ENCODE measurements at regions not wholly inside any gene's neighbourhood (a gene's known extent, or its start where the extent isn't known, plus 50 kb on each side); places are given as distances from the start of the nearest gene placed in this dataset.
"Not testable (repeated sequence)": the region's sequence is repeated elsewhere in the genome, so short reads cannot be mapped to it uniquely, and the experiment has no call there.

DNA sequence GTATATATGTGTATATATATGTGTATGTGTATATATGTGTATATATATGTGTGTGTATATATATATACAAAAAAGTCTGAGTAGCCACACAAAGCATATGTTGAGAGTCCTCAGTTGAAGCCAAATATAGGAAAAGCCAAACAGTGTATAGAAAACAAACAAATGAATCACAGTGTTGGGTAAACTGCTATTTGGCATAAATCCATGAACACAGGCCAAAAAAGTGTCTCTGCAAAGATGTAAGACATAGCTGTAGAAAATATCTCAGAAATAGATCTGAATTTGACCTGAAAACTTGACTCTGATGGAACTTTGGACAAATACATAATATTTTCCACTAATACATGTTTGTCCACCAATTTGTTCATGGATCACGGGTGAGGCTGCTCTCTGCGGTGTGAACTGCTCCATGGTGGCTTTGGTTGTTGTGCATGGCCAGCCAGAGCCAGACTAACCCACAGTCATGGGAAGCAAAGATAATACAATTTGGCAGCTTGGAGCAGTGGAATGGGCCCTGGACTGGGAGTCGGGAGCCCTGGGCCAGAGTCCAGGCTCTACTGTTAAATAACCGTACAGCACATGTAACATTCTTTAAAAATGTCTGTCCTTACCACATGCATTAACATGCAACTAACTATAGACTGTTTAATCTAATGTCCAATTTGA lies 76.9 kb upstream of the EED start:
- no peak for DNase-seq (ENCODE audit: low spot score)

DNA sequence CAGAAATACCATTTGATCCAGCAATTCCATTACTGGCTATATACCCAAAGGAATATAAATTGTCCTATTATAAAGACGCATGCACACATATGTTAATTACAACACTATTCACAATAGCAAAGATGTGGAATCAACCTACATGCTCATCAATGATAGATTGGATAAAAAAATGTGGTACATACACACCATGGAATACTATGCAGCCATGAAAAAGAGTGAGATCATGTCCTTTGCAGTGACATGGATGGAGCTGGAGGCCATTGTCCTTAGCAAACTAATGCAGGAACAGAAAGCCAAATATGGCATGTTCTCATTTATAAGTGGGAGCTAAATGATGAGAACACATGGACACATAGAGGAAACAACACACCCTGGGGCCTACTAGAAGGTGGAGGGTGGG lies 78.3 kb upstream of the EED start:
- not testable (repeated sequence) for DNase-seq (ENCODE audit: low spot score)

DNA sequence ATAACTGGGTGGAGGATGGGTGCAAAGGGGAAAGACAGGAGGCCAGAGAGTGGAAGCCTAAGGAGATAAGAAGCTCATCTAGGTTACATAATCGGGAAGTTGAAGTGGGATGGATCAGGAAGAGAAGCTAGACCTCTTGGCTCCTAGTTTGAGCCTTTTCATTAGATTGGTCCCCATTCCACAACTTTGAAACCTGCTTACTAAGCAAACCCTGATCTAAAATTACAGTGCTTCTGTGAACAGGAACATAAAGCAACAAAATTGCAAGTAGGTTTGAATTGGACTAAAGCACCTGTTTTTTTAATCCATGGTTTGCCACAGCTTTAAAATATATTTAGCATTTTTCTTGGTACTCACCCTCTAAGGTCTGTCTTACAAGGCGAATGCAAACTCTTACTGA lies 80.4 kb upstream of the EED start:
- DNase-seq (ENCODE audit: low spot score) = no peak

DNA sequence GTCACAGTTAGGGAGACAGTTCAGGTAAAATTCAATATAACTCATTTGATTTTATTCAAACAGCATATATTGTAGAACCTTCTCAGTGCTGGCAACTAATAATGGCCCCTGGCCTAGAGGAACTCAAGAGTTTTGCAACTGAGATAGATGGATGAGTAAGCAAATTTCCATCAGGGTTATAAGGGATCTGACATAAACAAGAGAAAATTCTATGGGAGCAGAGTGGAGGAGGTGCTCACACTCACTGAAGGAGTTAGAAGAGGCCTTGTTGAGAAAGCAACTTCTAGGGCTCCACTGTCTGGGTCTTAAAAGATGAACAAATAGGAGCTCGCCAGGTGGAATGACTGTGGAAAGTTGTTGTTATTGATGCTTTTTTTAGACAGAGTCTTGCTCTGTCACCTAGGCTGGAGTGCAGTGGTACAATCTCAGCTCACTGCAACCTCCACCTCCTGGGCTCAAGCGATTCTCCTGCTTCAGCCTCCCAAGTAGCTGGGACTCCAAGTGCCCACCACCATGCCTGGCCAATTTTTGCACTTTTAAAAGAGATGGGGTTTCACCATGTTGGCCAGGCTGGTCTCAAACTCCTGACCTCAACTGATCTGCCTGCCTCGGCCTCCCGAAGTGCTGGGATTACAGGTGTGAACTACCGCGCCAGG lies 81.2 kb upstream of the EED start:
- not testable (repeated sequence) for DNase-seq (ENCODE audit: low spot score)

DNA sequence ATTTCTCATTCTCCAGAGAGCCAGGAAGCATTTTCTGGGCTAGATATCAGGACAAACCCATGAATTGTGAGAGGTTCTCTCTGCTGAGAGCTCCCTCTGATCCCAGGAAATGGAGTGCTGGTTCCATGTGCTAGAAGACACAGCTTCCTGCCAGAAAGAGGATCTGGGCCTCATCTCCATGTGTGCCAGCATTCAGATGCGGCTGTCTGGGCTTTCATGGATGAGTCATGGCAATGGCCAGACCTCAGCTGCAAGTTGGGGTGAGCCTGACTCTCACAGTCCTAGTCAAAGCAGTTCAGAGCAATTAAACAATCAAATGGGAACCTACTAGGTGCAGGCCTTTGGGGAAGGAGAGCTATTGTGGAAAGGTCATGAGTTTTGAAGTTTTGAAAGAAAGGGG lies 82.3 kb upstream of the EED start:
- DNase-seq (ENCODE audit: low spot score) = no peak

DNA sequence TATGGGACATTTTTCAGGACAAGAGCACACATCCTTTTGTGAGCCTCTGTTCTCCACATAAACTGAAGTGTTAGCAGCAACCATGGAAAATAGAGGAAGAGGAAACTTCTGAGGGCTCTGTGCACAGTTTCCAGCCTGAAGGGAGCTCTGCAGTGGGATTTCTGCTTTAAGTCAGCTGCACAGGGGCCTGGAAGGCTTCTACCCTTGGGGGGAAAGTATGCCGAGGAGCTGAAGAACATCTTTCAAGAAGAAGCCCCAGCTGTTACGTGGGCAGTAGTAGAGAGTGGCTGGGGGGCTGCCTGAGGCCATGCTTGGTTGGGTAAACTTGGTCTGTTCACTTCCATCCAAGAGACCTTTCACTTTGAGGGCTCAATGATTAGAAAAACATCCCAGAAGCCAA lies 82.7 kb upstream of the EED start:
- no peak for DNase-seq (ENCODE audit: low spot score)

DNA sequence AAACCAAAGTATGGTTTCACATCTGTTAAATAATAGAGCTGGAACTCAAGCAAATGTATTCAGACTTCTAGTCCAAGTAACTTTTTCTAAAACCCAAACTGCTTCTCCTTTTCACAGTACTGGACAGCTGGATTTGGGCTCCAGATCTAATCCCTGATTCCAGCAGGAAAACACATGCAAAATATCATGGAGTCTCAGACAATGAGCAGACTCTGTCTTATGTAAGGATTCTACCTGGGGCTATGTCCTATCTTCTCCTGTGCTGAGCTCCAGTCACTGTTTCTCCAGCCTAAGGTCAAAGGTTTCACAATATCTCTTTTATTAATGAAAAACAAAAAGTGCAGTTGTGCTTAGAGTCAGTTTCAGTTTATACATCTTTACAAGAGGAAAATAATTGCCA lies 83.2 kb upstream of the EED start:
- DNase-seq (ENCODE audit: low spot score) = no peak

DNA sequence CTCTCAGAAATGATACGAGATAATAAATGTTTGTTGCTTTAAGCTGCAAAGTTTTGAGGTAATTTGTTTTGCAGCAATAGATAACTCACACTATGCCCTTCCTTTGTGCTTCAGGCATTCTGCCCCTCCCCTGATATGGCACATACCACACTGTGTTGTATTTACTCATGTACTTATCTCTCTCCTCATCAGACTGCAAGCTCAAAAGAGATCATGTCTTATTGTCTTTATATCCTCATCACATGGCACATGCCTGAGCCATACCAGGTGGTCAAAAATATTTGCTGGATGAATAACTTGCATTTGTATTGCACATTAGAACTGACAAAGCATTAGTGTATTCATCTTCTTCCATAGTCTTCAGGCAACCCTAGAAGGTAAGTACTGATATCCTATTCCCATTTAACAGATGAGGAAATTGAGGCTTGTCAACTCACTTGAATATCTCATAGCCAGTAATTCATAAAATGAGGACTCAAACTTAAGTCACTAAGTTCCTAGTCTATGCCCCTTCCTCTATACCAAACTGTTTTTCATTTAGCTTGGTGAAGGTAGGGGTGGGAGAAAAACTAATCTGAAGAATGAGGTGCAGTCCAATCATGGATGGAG lies 83.9 kb upstream of the EED start:
- DNase-seq (ENCODE audit: low spot score) = no peak

DNA sequence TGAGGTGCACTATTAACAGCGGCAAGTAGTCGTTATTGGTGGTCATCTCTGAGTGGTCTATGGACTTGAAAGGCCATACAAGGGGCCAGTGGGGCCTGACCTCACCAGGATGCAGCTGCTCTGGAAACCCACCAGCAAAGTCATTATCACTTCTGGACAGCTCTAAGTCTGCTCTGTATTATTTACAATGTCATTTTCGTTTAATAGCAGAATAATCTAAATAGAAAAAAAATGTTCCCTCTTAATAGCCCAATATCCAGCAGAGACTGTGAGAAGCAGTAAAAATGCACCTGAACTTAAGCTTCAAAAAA lies 85.0 kb upstream of the EED start:
- DNase-seq (ENCODE audit: low spot score) = no peak

DNA sequence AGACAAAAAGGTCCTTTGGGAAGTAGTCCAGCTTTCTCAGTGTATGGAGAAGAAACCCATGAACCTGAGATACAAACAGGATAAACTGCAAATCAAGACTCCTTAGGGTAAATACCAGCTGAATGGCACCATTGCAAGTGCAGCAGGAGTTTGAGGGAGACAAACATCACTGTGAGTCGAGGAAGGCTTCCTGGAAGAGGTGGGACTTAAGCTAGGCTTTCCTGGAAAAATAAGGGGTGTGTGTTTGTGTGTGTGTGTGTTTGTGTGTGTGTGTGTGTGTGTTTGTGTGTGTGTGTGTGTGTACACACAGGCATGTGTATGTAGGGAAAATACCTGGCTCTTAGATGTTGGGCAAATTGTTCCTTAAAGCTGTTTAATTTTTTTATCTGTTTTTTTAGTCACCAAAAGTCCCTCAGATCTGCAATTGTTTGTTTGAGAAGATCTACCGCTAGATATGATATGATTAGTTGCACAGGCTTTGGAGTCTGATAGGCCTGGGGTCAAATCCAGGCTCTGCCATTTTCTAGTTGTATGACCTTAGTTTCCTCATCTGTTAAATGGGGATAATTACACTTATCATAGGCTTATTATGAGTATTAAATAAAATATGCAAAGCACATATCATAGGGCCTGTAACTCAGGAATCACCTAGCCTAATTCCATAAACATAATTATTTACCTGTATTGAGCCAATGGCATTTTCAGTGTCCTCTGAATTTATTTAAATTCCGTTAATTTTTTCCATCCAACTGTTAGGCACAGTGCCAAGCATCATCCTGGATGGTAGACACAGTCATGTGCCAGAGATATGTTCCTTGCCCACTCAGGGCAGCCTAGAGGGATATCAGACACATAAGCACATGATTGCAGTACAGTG lies 85.6 kb upstream of the EED start:
- no peak for DNase-seq (ENCODE audit: low spot score)

DNA sequence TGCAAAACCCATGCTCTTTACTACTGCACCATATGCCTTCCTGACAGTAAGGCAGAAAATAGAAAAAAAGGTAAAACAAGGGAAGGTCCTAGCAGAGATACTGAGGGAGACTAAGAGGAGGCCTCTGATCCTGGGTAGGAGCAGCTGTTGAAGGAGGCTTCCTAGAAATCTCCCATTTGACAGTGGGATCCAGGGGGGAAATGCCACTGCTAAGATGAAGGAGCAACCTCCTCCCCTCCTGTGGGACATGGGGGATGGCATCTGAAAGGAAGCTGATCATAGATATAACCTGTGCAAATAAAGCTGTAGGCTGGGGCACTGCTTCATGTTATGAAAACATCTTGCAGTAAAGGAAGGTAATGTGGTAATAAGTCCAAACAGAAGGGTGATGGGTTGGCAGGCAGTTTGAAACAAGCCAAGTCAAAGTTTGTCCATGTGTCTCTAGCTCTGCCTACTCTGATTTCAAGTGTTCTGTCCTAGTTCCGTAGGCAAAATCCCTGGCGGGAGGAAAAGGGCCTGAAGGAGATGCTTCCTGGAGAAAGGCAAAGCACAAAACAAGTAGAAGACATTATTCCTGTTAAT lies 86.7 kb upstream of the EED start:
- DNase-seq (ENCODE audit: low spot score) = no peak

DNA sequence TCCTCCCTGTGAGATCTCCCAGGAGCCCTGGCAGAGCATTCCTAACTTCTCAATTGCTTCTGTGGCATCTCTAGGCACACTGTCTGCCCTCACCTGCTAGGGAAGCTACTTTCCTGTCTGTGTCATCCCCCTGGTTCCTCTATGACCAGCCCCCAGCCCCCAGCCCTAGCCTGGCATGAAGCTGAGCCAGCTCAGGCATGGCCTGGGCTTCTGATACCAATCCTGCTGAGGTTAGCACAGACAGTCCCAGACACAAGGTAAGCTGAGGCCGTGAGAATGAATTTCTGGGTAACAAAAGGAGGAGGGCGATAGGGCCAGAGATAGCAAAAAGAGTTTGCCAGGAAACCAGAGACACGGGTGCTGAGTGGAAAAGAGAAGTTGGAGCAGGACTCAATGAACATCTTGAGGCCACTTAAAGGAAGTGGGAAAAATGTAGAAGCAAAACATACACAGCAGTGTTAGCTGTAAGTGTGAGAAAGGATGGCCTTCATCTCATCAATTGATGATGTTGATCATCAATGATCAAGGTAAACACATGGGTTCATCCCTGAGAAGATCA lies 87.6 kb upstream of the PICALM start:
- DNase-seq (ENCODE audit: low spot score) = no peak

DNA sequence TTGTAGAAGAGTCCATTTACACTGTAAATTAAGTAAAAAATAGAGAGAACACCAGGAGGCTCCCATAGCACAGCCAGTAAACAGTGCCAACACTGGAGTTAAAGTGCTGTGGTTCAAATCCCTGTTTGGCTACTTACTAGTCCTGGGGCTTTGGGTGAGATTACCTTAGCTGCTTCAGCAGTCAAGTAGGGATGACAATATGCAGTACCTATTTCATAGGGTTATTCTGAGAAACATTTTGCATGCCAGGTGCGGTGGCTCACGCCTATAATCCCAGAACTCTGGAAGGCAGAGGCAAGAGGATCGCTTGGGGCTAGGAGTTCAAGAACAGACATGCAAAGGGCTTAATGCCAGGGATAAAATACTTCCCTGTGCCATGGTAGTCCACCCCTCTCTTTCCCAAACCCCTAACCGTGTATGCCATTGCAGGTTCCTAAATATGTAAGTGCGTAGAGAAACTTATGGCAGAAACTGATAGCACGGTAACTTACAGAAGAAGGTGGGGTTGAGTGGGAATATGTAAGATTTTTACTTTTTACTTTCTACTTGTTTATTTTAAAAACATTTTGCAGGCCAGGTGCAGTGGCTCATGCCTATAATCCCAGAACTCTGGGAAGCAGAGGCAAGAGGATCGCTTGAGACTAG lies 86.4 kb upstream of the PICALM start:
- no peak for DNase-seq (ENCODE audit: low spot score)

DNA sequence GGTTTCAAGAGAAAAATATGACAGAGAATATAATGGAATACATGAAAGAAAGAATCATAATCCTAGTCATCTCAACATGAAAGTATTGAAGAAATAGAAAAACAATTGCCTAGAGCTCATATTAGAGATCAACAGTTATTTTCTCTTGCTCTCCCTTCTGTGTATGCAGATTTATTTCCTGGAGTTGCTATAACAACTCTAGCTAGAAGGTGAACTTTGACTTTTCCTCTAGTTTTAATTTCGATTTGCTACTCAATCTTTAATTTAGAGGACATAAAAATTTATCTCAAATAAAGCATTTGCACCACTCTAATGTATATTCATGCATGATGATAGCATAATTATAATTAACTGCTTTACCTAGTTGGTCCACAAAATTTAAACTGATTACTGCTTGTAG lies 84.6 kb upstream of the PICALM start:
- no peak for DNase-seq (ENCODE audit: low spot score)

DNA sequence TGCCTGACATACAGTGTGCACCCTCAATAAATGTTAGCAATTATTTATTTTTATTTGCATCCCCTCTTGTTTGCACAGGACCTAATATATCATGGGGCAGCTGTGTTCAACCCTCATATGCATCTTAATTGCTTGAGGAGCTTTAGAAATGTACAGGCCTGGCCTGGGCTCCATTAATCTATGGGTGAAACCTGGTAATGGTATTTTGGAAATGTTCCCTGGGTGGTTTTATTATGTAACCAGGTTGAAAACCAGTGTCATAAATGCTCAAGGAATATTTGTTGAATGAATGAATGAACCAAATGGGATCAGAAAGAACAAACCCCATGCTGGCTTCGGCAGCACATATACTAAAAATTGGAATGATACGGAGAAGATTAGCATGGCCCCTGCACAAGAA lies 84.0 kb upstream of the PICALM start:
- no peak for DNase-seq (ENCODE audit: low spot score)

DNA sequence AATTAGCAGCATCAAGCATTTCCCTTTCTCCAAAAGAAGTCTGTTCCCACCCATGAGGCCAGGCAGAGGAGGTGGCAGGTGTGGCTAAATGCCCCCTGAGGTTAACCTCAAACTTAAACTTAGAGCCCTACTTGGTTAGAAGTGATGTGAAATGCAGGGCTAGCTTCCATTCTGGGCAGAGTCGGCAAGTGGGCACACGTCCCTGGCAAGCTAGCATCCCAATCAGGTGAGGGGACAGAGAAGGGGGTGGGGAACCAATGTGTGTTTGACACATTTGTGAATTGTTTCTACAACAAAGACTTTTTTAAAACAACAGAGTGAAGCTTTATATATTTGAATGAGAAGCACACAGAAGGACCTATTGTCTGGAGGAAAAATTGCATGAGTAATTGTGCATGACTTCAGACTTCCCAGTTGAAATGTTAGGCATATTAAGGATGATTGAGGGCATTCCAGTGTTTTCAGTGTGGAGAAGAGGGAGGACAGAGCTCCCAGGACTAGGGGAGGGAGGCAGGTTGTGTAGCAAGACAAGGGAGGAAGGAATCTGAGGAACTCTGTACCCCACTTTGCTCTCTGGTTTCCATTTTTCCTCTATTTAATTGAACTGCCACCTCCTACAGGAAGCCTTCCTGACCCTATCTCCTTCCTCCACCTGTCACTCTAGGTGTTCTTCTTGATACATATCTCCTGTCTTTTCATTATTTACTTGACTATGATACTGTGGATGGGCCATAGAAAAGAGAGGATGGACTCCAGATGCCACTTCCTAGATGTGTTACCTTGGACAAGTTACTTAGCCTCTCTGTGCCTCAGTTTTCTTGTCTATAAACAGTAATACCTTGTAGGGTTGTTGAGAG lies 83.3 kb upstream of the PICALM start:
- DNase-seq (ENCODE audit: low spot score) = no peak

DNA sequence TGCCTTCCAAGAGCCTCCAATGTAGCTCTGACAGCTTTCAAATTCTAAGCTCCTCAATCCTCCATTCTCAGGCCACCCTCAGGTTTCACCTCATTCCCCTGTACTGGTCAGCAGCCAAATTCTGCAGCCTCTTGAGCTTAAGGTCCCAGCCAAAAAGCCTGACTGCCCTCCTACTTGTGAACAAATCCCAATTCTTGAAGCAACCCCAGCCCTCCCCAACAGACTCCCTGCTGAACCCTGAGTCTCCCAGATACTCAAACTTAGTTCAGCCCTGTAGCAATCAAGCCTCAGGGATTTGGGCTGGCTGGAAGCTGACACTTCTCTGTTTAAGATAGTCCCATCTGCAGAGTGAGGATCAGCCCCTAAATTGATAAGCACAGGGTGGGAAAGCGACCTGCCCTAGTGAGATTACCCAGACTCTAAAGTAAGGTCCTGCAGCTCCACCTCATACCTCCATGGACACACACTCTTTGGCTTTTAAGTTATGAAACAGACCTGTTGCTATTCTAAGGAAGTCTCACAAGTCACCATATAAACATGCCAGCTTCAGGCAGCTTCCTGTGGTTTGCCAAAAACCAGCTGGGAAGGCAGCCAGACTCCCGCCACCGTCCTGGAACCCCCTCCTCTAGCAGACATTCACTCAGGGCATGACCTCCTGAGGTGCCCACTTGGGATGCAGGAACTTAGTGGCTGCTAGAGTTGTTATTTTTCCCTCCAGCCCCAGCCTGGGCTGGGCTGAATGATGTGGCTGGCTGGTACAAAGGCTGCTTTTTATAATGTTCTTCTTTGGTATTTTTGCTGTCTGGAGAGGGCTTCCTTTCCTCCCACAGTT lies 82.5 kb upstream of the PICALM start:
- no peak for DNase-seq (ENCODE audit: low spot score)

DNA sequence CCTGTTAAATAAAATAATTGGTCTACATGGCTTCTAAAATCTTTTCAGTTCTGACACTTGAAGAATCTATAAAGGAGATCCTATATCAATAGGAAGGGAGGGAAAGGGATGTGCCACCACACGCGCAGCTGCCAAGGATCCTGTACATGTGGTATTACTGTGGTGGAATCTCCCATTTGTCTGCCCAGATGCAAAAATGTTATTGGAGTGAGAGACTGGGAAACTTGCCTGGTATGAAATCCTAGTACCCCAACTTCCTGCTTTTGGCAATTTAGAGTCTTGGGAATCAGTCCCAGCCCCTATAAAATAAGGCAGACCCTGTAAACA lies 81.9 kb upstream of the PICALM start:
- DNase-seq (ENCODE audit: low spot score) = no peak

DNA sequence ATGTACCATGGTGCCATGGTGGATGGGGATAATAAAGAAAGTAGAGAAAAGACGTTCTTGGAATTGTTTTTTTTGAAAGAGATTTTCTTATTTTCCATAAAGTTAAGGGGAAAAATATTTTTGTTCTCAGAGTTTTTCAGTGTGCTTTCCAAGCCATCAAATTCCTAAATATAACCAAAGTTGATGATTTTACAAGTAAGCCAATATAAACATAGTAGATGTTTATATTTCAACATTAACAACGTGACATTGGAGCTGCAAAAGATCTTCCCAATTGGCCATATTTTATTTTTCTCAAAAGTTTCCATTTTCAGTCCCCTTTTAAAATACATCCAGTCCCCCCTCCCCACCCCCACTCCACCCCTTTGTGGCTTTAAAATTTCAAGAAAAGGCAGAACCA lies 80.9 kb upstream of the PICALM start:
- no peak for DNase-seq (ENCODE audit: low spot score)

DNA sequence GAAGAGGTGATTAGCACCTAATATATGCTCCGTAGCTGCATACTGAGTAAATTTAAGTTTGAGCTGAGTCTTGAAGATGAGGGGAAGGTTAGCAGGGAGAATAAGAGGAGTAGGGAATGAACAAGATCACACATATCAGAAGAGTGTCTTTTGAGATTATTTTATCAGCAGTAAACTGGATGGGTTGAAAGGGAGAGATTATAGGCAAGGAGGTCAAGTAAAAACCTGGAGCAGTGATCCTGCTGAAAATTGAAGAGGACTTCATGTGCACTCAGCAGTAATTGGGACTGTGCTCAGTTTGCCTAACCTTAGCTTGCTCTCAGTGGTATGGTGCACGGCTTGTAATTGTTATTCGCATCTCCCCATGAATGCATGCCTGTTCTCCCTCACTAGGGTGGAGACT lies 79.5 kb upstream of the PICALM start:
- no peak for DNase-seq (ENCODE audit: low spot score)

Data from NAMALWA (cell line).